HG02623 (cell line): ENCODE measurements at regions not wholly inside any gene's neighbourhood (a gene's known extent, or its start where the extent isn't known, plus 50 kb on each side); places are given as distances from the start of the nearest gene placed in this dataset.

Experiments used
- ATAC-seq: cut with Tn5 transposase; IDR thresholded peaks from one replicate; pipeline ENCODE4 v1.9.1; 2021; ENCODE audit warnings: moderate library complexity; ENCODE audit not compliant: unreplicated experiment

DNA sequence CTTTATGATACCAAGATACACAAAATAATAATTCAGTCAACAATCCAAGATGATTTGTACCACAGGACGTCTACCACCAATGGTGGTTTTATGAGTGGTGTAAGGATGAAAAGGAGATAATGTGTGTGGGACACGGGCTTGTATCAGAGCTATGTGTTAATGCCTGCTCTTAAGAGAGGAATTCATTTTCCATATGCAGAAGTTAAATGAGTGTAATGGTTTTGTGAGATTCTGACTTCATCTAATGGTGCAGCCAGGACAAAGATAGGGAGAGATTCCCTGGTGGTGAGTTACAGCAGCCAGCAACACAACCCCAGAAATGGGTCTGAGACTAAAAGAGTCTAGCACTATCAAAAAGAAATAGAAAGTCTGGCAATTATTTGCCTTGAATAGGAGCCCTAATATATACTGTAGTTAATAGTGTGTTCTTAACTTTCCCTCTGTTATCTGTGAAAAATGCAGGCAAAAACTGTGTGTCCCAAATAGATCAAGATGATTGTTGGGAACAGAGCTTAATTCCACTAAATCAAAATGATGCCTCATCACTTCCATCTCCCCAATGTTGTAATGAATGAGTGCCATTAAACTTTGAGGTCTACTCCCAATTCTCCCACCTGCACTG lies 455.0 kb upstream of the TCF4 start:
- ATAC-seq: no peak

GRCh38 chr18:56038171-56039030 lies 450.4 kb upstream of the TCF4 start:
- no peak for ATAC-seq

DNA sequence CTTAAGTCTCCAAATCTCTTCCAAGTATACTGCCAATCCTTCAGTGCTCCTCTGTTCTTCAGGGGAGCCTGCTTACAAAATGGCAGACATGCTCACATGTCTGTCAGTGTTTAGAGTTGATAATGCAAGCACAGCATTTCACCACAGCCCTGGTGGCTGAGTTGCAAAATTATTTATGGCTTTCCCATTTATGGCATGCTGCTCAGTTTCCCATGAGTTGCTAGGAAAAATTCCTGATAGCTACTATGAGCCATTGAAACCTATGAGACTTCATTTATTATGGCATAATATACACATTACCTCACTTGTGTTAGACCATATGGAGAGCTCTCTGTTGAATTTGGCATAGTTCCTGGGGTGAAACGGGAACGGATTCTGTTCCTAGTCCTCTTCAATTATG lies 448.7 kb upstream of the TCF4 start:
- no peak for ATAC-seq

DNA sequence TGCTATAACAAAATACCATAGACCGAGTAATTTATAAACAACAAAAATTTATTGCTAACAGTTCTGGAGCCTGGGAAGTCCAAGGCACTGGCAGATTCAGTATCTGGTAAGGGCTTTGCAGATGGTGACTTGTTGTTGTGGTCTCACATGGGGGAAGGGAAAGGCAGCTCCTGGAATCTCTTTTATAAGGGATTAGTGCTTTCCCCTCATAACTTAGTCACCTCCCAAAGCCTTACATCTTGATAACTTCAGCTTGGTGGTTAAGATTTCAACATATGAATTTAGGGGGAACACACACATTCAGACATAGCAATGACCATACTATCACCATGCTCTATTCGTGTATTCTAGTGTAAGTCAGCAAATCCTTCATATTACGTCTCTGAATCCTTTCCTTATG lies 447.6 kb upstream of the TCF4 start:
- no peak for ATAC-seq

GRCh38 chr18:56034949-56035348 lies 447.0 kb upstream of the TCF4 start:
- no peak for ATAC-seq

- ATAC-seq: no peak
Measured at GRCh38 chr18:56030060-56030459, 442.1 kb upstream of the TCF4 start.

DNA sequence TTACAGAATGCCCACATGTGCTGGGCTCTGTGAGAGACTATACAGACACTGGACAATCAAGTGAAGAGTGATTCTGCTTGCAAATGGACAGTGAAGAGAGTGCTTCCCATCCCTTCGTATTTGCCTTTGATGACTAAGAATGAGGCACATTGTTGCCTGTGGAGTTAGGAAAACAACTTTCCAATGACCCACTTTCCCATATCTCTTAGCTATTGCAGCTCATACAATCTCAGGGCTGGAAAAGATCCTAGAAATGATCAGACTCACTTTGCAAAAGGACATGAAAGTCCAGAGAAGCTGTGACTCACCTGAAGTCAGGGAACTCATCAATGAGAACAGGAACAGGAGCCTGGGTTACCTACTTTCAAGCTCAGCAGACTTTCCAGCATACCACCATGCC lies 440.5 kb upstream of the TCF4 start:
- no peak for ATAC-seq

- no peak for ATAC-seq
Measured at GRCh38 chr18:56026509-56026908, 438.5 kb upstream of the TCF4 start.

GRCh38 chr18:56021809-56022195 lies 433.8 kb upstream of the TCF4 start:
- ATAC-seq: no peak

DNA sequence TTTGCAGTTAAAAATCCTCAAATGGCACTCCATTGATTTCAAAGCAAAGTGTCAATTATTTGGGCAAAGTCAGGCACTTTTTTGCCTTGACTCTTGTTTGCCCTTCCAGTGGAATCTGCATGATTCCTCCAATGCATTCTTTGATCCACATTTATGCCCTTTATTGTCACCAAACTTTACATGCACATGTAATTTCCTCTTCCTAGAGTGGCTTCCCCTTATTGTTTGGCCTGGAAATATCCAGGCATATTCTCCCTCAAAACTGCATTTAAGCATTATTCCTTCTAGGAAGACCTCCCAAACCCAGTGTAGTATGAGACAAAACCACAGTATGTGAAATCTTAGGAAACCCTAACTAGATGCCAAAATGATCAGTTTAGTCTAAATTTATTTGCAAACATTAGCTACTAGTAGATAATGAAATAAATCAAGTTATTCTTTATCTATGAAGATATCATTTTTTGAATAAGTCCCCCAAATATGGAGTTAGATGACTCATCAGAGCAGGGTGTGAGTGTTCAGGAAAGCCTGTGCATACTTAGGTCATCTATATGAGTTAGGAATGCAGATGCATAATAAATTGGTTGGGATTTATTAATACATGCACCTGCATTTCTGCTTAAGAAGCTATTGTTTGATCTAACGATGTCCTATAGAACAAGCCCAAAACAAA lies 433.3 kb upstream of the TCF4 start:
- no peak for ATAC-seq

DNA sequence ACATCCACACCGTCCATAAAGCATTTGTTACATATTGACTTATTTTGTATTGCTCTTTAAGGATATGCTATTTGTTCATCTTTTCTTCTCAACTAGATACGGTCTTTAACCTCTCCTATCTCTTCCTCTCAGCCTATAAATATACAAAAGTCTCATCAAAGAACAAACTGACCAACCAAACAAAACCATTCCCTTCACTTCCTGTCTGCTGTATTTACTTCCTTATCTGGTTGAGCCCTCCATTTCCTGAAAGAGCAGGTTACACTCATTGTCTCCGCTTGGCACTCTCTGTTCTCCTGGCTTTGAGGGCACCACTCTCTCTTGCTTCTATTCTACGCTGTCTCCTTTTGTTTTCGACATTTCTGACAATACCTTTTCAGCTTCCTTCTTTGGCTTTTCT lies 431.9 kb upstream of the TCF4 start:
- no peak for ATAC-seq

DNA sequence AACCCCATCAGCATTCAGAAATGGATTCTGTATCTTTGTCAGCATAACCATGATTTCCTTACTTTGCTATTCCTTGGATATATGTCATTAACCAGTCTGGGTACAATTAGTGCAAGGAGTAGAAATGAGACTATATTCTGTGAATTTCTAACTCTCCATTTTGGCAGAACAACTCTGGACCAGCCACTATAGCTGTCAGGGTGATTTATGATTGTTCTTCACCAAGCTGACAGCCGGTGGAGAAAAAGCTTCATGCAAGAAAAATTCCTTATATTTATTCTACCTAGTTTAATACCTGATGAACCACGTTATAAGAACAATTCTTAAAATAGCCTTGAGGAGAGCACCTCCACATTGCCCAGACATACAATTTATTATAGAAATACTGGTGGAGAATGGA lies 431.2 kb upstream of the TCF4 start:
- no peak for ATAC-seq

- ATAC-seq: no peak
Measured at GRCh38 chr18:56009411-56009810, 421.4 kb upstream of the TCF4 start.

DNA sequence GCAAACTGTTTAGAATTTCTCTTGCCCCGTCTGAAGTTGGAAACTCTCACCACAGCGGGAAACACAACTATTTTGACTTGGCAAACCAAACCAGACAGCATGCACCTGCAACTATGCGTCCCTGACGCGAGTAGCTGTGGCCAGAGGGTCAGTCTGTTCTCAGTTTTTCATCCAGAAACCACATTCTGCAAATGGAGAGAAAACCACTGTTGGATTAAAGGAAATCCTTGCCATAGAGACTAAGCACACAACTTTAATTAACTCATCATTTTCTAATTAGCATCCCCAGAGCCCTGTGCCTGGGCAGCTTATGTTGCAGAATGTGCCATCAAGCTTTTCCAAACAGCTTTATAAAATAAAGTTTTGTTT lies 415.7 kb upstream of the TCF4 start:
- no peak for ATAC-seq

GRCh38 chr18:56003009-56003719 lies 415.2 kb upstream of the TCF4 start:
- no peak for ATAC-seq

DNA sequence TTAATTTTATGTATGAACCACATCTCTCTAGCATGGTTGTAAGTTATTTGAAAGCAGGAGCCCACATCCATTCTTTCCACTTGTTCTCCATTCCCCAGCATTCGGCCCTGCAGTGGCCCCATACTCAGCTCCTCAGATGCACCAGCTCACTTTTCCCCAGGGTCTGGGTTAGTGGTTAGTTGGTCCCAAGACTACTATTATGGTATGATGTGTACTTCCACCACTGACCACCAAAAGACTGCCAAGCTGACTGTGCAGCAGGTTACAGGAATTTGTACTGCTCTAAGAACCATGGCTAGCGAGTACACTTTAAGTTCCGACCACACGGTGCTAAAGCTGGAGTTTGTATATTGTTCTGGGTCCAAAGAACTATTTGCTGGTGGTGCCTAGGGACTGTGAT lies 413.6 kb upstream of the TCF4 start:
- ATAC-seq: no peak

- no peak for ATAC-seq
Measured at GRCh38 chr18:56000041-56000440, 412.0 kb upstream of the TCF4 start.

GRCh38 chr18:55999641-56000040 lies 411.6 kb upstream of the TCF4 start:
- ATAC-seq: no peak

DNA sequence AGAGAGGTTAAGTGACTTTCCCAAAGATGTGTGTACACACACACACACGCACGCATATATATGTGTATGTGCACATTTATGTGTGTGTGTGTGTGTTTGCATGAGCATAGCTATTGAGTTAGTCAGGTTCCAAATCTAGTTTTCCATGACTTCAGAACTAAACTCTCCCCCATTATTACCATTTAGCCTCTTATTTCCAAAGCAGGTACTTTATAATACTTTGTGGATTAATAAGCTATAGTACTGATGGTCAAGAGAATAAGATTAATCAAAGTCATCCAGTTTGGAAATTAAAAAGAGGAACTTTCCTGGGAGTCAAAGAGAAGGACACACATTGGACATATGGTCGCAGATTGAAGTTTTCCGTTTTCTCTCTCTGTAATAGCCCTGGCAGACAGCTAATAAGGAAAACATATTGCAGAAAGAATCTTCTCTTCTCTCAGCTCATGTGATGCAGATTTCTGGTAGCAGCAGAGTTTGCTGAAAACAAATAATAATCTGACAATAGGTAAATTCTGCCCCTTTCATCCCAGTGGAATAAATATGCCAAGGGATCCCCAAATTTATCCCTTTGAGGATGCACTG lies 410.9 kb upstream of the TCF4 start:
- no peak for ATAC-seq

DNA sequence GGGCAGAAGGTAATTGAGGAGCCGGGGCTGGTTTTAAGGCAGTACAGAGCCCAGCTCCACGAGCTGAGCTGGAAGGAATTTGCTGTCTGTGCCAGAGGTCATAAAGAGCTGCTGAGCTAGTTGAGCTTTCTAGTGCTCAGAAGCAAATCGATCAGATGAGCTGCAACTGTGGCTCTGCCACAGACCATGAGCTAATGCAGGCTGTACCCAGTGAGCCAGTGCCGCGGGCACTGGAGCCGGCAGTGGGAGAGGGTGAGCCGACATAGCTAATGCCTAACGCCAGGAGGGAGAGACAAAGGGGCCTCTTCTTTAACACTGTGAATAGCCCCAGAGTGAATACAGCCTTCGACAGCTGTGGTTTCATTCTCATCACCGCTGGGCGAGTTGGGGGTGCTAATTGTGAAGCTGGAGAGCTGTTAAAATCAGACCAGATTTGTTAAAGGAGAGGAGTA lies 410.1 kb upstream of the TCF4 start:
- no peak for ATAC-seq

DNA sequence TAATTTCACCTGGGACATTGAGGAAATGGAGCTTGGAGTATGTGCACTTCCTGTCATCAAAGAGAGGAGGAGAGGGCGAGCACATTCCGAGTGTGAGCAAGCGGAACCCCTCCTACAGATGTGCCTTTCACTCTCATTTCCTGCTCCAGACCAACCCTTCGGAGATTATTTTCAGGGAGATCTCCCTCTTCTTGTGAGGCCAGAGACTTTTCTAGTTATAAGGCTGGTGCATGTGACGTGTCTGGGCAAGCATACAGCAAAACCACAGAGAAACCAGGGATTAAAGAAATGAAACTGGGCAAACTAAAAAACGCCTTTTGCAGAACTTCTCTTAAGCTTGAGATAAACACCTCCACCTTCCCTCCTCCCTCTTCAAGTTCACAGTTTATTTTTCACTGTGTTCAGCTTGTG lies 409.2 kb upstream of the TCF4 start:
- ATAC-seq: no peak
